Skeletal muscle tissue (tissue), 3 donors: ENCODE measurements at regions not wholly inside any gene's neighbourhood (a gene's known extent, or its start where the extent isn't known, plus 50 kb on each side); places are given as distances from the start of the nearest gene placed in this dataset.
"Not testable (repeated sequence)": the region's sequence is repeated elsewhere in the genome, so short reads cannot be mapped to it uniquely, and the experiment has no call there.

ENCODE experiments used
- H3K27ac ChIP-seq: one replicate; pipeline ENCODE4 v1.7.0; 2013; ENCODE audit warnings: mild to moderate bottlenecking, low read depth, low read length, inconsistent platforms
- H3K27me3 ChIP-seq, 3 donors: one replicate each; pipeline ENCODE4 v1.7.0; 2013; ENCODE audit warnings: low read length in 3 of 3; ENCODE audit not compliant: control insufficient read depth in 3 of 3, insufficient read depth in 3 of 3
- H3K36me3 ChIP-seq, 3 donors: one replicate each; pipeline ENCODE4 v1.7.0; 2013; ENCODE audit warnings: low read length in 3 of 3; ENCODE audit not compliant: control insufficient read depth in 3 of 3, insufficient read depth in 3 of 3
- H3K4me1 ChIP-seq, 3 donors: one replicate each; pipeline ENCODE4 v1.7.0; 2013; ENCODE audit warnings: low read length in 3 of 3, mild to moderate bottlenecking in 3 of 3; ENCODE audit not compliant: control insufficient read depth in 3 of 3, insufficient read depth in 3 of 3
- H3K4me3 ChIP-seq, 3 donors: one replicate each; pipeline ENCODE4 v1.7.0; 2013; ENCODE audit warnings: low read length in 3 of 3
- H3K9ac ChIP-seq, 3 donors: one replicate each; pipeline ENCODE4 v1.7.0; 2013; ENCODE audit warnings: low read length in 3 of 3, mild to moderate bottlenecking in 3 of 3, moderate library complexity in 2 of 3, low read depth in 1 of 3
- H3K9me3 ChIP-seq, 3 donors: one replicate each; pipeline ENCODE4 v1.7.0; 2013; ENCODE audit warnings: low read length in 3 of 3; ENCODE audit not compliant: control insufficient read depth in 3 of 3
- donor health status: Osteomylitis.

DNA sequence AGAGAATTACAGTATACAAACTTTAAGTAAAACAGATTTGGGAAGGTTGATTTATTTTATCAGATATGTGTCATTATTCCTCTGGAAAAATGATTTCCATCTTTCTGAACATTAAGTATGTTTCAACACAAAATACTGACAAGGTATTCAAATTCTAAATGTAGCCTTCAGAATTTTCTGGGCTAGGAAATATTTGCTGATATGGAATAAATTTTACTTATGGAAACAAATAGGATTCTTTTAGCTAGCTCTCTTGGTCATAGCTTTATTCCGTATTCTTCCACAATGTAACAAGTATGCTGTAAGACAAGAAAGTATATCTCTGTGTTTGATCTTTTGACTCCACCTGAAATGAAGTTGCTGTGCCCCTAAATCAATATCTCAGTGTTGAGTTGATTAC is 1125.2 kb upstream of the CITED2 start:
- Histone ChIP-seq H3K4me3 (no peak overlapping the region), H3K36me3 (no peaks in the 10 kb centered on the region), H3K9me3 (no peaks in the 10 kb centered on the region), H3K9ac (no peak overlapping the region), H3K4me1 (no peaks in the 10 kb centered on the region), H3K27ac (no peak overlapping the region), H3K27me3 (no peaks in the 10 kb centered on the region)

DNA sequence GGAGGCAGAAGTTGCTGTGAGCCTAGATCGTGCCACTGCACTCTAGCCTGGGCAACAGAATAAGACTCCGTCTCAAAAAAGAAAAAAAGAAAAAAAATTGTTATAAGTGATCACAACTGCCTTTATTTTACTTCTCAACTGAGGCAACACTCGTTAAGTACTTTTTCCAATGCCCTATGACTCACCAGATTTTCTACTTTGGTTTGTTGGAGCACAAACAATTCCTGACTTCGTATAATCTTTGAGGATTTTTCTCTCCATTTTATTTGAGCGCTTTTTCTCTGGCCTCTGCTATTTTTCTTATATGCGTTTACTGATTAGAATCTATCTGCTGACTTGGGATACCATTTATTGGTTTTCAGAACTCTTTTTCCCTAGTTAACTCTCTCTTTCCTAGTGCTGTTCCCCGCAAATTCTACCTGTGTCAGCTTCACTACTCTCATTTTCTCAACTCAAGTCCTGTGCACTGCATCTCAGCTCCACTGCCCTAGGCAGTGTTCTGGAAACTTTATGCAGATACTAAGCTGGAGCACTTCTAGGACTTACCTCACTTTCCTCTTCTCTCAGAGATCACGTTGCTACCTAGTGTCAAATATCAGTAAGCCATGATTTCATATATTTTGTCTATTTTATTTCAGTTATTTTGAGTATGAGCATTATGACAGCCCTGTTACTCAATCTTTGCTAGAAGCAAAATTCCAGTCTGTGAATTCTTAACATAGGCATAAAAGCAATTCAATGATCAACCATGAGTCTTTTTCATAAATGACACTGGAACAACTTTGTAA is 1120.1 kb upstream of the CITED2 start:
- Histone ChIP-seq H3K36me3 (no peaks in the 10 kb centered on the region), H3K4me1 (no peaks in the 10 kb centered on the region), H3K9me3 (no peaks in the 10 kb centered on the region), H3K9ac (no peak overlapping the region), H3K27me3 (no peaks in the 10 kb centered on the region), H3K4me3 (no peak overlapping the region), H3K27ac (no peak overlapping the region)

DNA sequence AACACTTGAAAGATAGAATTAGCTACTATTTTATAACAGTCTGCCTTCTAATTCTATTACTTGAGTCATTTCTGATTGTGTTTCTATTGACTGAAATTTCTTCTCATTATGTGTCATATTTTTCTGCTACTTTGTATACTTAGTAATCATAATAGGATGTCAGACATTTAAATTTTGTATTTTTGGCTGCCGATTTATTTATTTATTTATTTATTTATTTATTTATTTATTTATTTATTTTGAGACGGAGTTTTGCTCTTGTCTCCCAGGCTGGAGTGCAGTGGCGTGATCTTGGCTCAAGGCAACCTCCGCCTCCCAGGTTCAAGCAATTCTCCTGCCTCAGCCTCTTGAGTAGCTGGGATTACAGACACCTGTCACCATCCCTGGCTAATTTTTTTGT is 1119.0 kb upstream of the CITED2 start:
- H3K36me3 ChIP-seq, H3K4me1 ChIP-seq, H3K9ac ChIP-seq, H3K4me3 ChIP-seq, H3K9me3 ChIP-seq, H3K27ac ChIP-seq, H3K27me3 ChIP-seq: not testable (repeated sequence)

DNA sequence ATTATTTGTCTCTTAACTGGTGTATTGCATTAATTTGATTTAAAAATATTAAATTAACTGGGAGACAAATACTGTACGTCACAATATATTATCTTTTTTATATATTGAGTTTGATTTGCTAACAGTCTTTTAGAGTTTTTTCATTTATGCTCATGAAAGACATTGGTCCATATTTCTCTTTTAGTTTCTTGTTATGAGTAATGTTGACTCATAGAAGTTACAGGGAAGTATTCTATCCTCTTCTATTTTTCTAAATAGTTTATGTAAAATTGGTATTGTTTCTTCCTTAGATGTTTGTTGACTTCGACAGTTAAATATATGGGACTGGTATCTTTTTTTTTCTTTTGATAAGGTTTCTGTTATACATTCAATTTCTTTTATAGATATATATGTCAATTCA is 1115.6 kb upstream of the CITED2 start:
- Histone ChIP-seq H3K9me3 (peaks cover 0 to 5% (median 0%) of the 10 kb centered on the region in 3 donors), H3K27ac (no peak overlapping the region), H3K36me3 (no peaks in the 10 kb centered on the region), H3K27me3 (no peaks in the 10 kb centered on the region), H3K4me1 (no peaks in the 10 kb centered on the region), H3K4me3 (no peak overlapping the region), H3K9ac (no peak overlapping the region)

DNA sequence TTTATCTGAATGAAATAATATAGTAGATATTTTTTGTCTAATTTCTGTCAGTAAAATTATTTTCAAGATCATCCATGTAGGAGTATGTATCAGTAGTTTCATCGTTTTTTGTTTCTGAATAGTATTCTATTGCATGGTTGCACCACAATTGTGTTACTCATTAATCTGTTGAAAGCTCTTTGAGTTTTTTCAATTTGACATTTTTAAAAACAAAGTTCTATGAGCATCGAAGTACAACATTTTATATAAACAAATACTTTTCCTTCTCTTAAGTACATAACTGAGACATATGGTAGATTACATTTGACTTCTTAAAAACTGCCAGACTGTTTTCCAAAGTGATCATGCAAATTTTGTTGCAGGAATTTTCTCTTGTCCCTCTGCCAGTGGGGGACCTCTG is 1113.1 kb upstream of the CITED2 start:
- Histone ChIP-seq H3K9ac (no peak overlapping the region), H3K27me3 (no peaks in the 10 kb centered on the region), H3K4me1 (no peaks in the 10 kb centered on the region), H3K27ac (no peak overlapping the region), H3K36me3 (no peaks in the 10 kb centered on the region), H3K4me3 (no peak overlapping the region), H3K9me3 (peaks cover 0 to 5% (median 0%) of the 10 kb centered on the region in 3 donors)

DNA sequence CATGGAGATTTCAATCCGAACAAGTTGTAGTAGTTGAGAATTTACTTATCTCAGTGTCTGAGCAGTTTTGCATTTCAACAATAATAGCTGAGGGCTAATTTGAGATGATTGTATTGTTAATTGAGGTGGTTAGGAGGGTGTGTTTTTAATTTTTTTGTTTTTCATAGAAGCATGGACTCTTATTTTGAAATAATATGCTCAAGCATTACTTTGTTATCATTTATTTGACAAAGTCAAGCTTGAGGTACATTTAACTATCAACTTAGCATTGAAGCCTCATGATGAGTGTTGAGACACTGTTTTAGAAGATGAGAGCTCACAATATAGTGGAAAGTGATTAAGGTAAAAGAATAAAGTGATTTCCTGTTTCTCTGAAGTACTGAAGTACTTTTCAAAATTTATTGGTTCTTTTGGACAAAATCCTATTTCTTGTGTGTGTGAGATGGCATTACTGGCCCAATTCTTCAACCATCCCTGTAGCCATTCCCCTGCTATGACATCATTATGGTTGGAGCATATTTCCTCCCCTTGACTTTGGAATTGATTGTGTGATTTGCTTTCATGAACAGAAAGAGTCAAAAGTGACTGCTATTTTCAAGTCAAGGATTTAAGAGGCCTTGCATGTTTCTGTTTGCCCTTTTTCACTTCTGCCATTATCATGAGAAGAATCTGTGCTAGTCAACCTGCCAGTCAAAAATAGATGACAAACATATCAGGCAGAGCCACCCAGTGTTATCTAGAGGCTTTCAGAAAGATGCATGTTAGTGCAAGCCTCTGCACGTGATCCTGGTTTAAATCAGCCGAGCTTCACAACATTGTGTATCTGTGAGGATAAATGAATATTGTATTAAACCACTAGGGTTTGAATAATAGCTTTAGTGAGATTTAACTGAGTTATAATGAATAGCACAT is 1112.3 kb upstream of the CITED2 start:
- Histone ChIP-seq H3K27ac (no peak overlapping the region), H3K9ac (no peak overlapping the region)

DNA sequence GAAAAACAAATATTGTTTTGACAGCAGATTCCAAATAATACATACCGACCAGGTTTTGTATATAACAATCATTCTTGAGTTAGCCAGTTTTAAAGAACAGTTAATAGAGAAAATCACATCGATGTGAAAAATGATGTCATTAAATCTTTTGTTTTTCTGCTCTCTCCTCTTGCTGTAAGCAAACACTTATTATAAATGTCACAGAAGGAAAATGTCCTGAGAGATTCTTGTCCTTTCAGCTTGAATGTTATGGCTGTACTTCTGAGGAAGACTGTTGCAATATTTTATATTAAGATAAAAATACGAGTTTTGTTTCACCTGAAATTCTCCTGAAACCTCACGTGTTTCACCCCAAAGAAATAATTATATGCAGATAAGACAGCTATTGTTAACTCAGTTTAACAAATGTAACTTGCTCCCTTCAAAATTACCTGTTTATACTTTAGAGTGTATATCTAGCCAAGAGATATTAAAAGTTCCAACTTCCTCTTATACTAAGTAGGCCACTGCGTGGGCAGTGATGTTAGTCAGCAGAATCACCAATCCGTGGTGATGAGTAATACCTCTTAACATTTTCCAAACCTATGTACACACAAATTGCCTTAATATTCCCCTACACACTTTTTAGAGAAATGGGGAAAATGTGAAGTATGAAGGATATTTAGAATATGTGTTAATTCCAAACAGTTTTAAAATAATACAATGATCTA is 1111.4 kb upstream of the CITED2 start:
- H3K27ac ChIP-seq = no peak overlapping the region
- H3K9ac ChIP-seq = no peak overlapping the region
- no peaks in the 10 kb centered on the region for H3K27me3 ChIP-seq

More for the DNA sequence above, 1112.3 kb upstream of the CITED2 start:
- Histone ChIP-seq H3K36me3 (no peaks in the 10 kb centered on the region), H3K9me3 (peaks cover 0 to 5% (median 0%) of the 10 kb centered on the region in 3 donors), H3K4me1 (no peaks in the 10 kb centered on the region), H3K4me3 (no peak overlapping the region), H3K27me3 (no peaks in the 10 kb centered on the region)

DNA sequence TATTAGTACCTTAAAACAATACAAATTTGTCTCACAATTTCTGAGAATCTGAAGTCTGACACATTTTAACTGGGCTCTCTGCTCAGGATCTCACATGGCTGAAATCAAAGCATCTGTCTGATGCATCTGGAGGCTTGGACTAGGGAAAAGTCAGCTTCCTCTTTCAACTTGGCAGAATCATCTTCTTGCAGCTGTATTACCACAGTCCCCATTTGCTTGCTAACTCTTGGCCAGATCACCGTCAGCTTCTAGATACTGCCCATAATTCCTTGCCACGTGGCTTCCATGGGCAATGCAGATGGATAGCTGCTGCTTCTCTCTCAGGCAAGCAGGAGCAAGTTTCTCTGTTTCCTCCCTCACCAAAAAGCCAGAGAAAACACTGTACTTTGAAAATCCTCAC is 1106.4 kb upstream of the CITED2 start:
- Histone ChIP-seq H3K9ac (no peak overlapping the region), H3K36me3 (no peaks in the 10 kb centered on the region), H3K27me3 (no peaks in the 10 kb centered on the region), H3K9me3 (no peaks in the 10 kb centered on the region), H3K4me3 (no peak overlapping the region), H3K27ac (no peak overlapping the region), H3K4me1 (peaks cover 0 to 2% (median 0%) of the 10 kb centered on the region in 3 donors)

More for the DNA sequence above, 1111.4 kb upstream of the CITED2 start:
- peaks cover 0 to 1% (median 0%) of the 10 kb centered on the region in 3 donors for H3K4me1 ChIP-seq
- no peak overlapping the region for H3K4me3 ChIP-seq
- H3K9me3 ChIP-seq = peaks cover 0 to 5% (median 0%) of the 10 kb centered on the region in 3 donors
- H3K36me3 ChIP-seq = no peaks in the 10 kb centered on the region

DNA sequence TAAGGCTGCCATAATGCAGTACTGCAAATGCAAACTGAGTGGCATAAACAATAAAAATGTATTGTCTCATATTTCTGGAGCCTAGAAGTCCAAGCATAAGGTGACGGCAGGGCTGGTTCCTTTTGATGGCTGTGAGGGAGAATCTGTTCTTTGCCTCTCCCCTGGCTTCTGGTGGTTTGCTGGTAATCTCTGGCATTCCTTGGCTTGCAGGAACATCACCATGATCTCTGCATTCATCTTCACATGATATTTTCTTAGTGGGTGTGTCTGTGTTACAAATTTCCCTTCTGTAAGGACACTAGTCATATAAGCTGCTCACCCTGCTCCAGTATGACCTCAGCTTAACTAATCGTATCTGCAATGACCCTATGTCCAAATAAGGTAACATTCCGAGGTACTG is 1104.2 kb upstream of the CITED2 start:
- Histone ChIP-seq H3K4me3 (no peak overlapping the region), H3K27ac (no peak overlapping the region), H3K9me3 (no peaks in the 10 kb centered on the region), H3K9ac (no peak overlapping the region), H3K4me1 (peaks cover 0 to 2% (median 0%) of the 10 kb centered on the region in 3 donors), H3K36me3 (no peaks in the 10 kb centered on the region), H3K27me3 (no peaks in the 10 kb centered on the region)
